ENCODE measurements at regions not wholly inside any gene's neighbourhood (a gene's known extent, or its start where the extent isn't known, plus 50 kb on each side); places are given as distances from the start of the nearest gene placed in this dataset.

DNA sequence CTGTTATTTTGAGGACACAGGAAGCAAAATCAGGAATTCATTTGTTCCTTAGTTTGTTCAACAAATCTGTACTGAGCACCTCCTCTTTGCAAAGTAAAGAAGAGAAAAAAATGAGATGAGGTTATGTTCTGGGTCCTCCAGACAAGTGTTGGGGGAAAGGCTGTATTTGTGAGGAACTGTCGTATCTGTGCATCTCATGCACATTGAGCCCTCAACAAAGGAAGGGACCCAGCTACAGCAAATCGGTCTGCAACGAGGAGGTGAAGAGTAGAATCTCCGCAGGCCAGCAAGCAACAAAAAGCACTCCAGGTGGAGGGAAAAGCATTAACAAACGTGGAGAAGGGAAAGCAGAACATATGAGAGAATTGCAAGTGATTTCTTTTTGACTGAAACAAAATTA, 143.0 kb upstream of the CYP1B1 start:
- TF ChIP-seq POLR2A (IDR thresholded peaks at IDR 0.05; ENCODE audit: low read length) (no peak), GATA1 (IDR thresholded peaks at IDR 0.05; ENCODE audit: low read depth, low read length) (no peak)

Measured in erythroblast (primary cell).